WI38 (cell line): ENCODE measurements at regions not wholly inside any gene's neighbourhood (a gene's known extent, or its start where the extent isn't known, plus 50 kb on each side); places are given as distances from the start of the nearest gene placed in this dataset.

Source experiments
- H3K4me3 ChIP-seq: 2 replicates; pipeline ENCODE4 v1.5.1; 2011; ENCODE audit warnings: low read depth, mild to moderate bottlenecking, control low read depth, low read length
- CTCF ChIP-seq: IDR thresholded peaks from 2 replicates; pipeline ENCODE4 v1.5.1; 2012; ENCODE audit warnings: low read depth, mild to moderate bottlenecking, control low read depth, low read length

DNA sequence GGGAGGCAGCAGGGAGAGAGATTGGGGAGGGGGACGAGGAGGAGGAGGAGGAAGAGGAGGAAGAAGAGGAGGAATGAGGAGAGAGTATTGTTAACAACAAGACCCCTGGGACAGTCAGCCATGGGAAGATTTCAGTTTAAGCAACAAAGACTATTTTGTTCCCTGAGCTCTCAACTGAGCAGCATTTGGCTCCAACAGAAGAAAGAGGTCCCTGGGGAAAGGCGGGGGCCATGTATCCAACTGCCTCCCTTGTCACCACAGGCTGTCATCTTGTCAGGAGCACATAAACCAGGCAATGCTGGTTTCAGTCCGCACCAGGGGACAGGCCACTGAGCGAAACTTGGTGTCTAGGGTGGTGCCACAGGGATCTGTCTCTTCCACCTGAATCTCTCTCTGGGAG is 316.1 kb downstream of the TLE1 start:
- TF ChIP-seq CTCF, result no peak
- no peak overlapping the region for H3K4me3 ChIP-seq

DNA sequence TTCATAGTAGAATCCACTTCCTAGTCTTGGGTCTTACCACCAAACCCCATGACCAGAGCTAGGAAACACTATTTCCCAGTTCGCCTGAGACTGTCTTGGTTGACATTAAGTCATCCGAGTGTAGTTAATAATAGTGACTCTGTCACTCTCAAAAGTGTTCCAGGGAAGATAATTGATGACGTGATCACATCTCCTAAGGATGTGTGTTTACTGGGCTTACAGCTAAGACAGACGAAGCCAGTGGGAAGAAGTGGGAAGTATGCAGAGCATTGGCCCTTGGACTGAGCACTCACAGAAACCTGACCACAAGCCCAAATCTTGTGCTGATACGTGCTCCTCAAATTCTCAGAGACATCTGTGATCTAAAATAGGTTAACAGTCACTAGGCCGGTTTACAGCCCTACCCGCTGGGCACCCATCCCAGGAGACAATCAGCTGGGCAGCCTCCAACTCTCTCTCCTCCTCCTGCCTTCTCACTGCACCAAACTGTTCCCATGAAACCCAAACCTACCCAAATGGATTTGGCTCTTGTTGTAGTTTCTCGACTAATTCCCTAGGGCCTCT is 316.6 kb downstream of the TLE1 start:
- no peak overlapping the region for H3K4me3 ChIP-seq
- TF ChIP-seq CTCF, result no peak

DNA sequence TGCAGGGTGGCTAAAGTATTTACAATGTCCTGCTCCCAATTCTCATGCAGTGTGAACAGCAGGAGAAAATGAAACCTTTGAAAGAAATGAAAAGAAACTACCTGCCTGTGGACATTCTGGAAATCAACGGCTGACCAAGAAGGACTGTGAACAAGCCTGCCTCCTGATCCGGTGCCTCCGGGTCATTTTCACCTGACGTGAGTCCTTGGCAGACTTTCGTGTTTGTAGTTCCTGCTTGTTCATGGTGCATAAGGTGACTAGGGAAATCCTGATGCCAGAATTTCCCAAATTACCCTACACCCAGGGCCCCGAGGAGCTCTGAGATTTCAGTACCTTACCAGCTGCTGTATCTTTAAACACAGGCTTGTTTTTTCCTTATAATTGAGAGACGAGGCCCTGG is 317.5 kb downstream of the TLE1 start:
- no peak for TF ChIP-seq CTCF
- no peak overlapping the region for H3K4me3 ChIP-seq

DNA sequence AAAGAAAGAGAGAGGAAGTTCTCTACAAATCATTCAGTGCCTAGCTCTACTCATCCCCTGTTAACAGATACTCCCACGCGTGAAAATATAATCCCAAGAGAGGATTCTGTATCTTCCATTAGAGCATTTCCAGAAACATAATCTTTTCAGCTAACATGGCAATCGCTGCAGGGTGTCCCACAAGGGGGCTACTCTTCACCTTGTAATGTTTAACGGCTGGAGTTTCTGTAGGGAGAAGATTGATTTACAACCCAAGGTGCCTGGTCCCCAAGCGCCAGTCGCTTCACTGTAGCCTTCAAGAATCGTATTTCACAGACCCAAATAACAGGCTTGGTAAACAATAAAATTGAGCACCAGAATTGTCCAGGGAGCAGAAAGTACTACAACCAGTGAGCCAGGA is 318.7 kb downstream of the TLE1 start:
- H3K4me3 ChIP-seq, result no peak overlapping the region
- no peak for TF ChIP-seq CTCF

DNA sequence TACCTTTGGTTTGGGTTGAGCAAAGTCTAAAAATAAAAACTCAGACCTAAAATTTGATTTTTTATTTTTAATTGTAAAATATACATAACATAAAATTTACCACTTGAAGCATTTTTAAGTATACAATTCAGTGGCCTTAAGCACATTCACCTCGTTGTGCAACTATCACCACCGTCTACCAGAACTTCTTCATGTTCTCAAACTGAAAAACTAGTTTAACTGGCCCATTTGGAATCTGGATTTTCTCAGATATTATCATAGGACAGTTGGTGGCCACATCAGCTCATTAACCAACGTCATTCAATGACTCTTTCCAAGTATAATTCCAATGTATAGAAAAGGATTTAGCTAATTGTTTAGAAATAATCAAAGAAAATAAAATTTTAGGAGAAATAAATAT is 319.3 kb downstream of the TLE1 start:
- no peak for TF ChIP-seq CTCF
- no peak overlapping the region for H3K4me3 ChIP-seq

DNA sequence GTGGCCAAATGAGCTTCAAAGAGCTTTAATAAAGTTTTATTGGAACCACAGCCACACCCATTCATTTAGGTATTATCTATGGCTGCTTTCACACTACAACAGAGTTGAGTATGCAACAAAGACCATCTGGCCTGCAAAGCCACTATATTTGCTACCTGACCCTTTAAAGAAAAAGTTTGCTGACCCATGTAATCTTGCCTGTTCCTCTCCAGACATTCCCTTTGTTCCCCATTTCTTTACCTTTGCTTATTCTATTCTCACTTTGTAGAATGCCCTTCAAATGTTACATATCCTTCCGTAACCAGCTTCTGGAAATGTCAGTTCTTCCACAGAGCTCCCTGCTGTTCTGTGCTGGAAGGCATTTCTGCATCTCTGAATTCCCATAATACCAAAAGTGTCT is 320.2 kb downstream of the TLE1 start:
- no peak overlapping the region for H3K4me3 ChIP-seq
- TF ChIP-seq CTCF, result no peak

DNA sequence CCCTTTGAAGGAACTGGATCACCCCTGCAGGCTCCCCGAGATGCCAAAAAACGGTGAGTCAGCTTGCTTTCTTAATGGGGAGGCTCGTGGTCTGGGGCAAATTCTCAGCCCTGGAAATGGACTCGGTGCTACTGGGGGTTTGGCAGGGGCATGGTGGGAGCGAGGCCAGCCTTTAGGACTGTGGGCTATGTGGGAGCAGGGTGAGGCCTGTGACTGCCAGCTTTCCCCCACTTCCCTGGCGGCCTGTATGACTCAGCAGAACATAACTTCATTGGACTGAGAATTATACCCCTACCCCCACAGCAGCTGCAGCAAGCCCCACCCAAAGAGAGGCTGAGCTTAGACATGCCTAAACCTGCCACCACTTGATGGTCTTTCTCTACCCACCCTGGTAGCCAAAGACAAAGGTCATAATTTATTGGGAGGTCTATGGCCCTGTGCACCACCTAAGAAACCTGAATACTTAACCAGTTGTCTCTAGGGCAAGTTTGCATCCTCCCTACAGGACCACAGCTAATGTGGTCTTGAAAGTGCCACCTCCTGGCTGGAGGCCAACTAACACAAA is 325.3 kb downstream of the TLE1 start:
- no peak overlapping the region for H3K4me3 ChIP-seq
- no peak for TF ChIP-seq CTCF
